ENCODE measurements at regions not wholly inside any gene's neighbourhood (a gene's known extent, or its start where the extent isn't known, plus 50 kb on each side); places are given as distances from the start of the nearest gene placed in this dataset.

- peak in 4 of 5 donors; percentile 71 to 86 (median 77) for DNase-seq
These were observed 108.5 kb upstream of the PFN2 start for GRCh38 chr3:150079029-150079739.

GRCh38 chr3:150077581-150078247 is 107.0 kb upstream of the PFN2 start:
- Histone ChIP-seq H3K27ac (ENCODE audit: low read depth in 2 of 2, low read length in 2 of 2) (no peak overlapping the region), H3K4me3 (ENCODE audit: low read length in 3 of 3) (no peak overlapping the region), H3K9ac (ENCODE audit: low read length in 3 of 3) (no peak overlapping the region), H3K9me3 (ENCODE audit: control insufficient read depth in 2 of 3, insufficient read depth in 1 of 3, low read length in 3 of 3) (peaks cover 0 to 5% (median 0%) of the 10 kb centered on the region in 3 donors), H3K36me3 (ENCODE audit: control insufficient read depth in 2 of 3, insufficient read depth in 3 of 3, low read length in 3 of 3) (no peaks in the 10 kb centered on the region), H3K27me3 (ENCODE audit: control insufficient read depth, insufficient read depth, low read length) (no peaks in the 10 kb centered on the region), H3K4me1 (ENCODE audit: control insufficient read depth in 2 of 3, insufficient read depth in 2 of 3, low read depth in 1 of 3, low read length in 3 of 3) (no peaks in the 10 kb centered on the region)
- intact Hi-C loops (cut with DNase I): no loop called here
- DNase-seq (no peak), FAIRE-seq (no peak)
- TF ChIP-seq CTCF (IDR thresholded peaks at IDR 0.05; ENCODE audit: borderline replicate concordance, extremely low read depth, insufficient read depth): no peak

More at GRCh38 chr3:150079029-150079739, 108.5 kb upstream of the PFN2 start:
- H3K27me3 ChIP-seq (ENCODE audit: control insufficient read depth, insufficient read depth, low read length): no peaks in the 10 kb centered on the region
- no peak for TF ChIP-seq CTCF (IDR thresholded peaks at IDR 0.05; ENCODE audit: borderline replicate concordance, extremely low read depth, insufficient read depth)
- intact Hi-C loops (cut with DNase I): no loop called here
- FAIRE-seq: no peak
- peaks cover 0 to 5% (median 0%) of the 10 kb centered on the region in 3 donors for H3K9me3 ChIP-seq (ENCODE audit: control insufficient read depth in 2 of 3, insufficient read depth in 1 of 3, low read length in 3 of 3)
- no peak overlapping the region for H3K4me3 ChIP-seq (ENCODE audit: low read length in 3 of 3)
- H3K9ac ChIP-seq (ENCODE audit: low read length in 3 of 3): no peak overlapping the region
- no peak overlapping the region for H3K27ac ChIP-seq (ENCODE audit: low read depth in 2 of 2, low read length in 2 of 2)
- no peaks in the 10 kb centered on the region for H3K36me3 ChIP-seq (ENCODE audit: control insufficient read depth in 2 of 3, insufficient read depth in 3 of 3, low read length in 3 of 3)
- no peaks in the 10 kb centered on the region for H3K4me1 ChIP-seq (ENCODE audit: control insufficient read depth in 2 of 3, insufficient read depth in 2 of 3, low read depth in 1 of 3, low read length in 3 of 3)

- Histone ChIP-seq H3K27ac (ENCODE audit: low read depth in 2 of 2, low read length in 2 of 2) (no peak overlapping the region), H3K27me3 (ENCODE audit: control insufficient read depth, insufficient read depth, low read length) (no peaks in the 10 kb centered on the region), H3K9ac (ENCODE audit: low read length in 3 of 3) (no peak overlapping the region), H3K4me1 (ENCODE audit: control insufficient read depth in 2 of 3, insufficient read depth in 2 of 3, low read depth in 1 of 3, low read length in 3 of 3) (no peaks in the 10 kb centered on the region), H3K4me3 (ENCODE audit: low read length in 3 of 3) (no peak overlapping the region), H3K9me3 (ENCODE audit: control insufficient read depth in 2 of 3, insufficient read depth in 1 of 3, low read length in 3 of 3) (peaks cover 0 to 5% (median 0%) of the 10 kb centered on the region in 3 donors), H3K36me3 (ENCODE audit: control insufficient read depth in 2 of 3, insufficient read depth in 3 of 3, low read length in 3 of 3) (no peaks in the 10 kb centered on the region)
- DNase-seq (no peak), FAIRE-seq (no peak)
- intact Hi-C loops (cut with DNase I): no loop called here
- TF ChIP-seq CTCF (IDR thresholded peaks at IDR 0.05; ENCODE audit: borderline replicate concordance, extremely low read depth, insufficient read depth): no peak
These were observed 106.4 kb upstream of the PFN2 start for GRCh38 chr3:150077107-150077506.

Measured in kidney (tissue), 13 donors.